Stimulated activated naive B cell treated with anti-CD40 and anti-IgM and Interleukin-4, amounts not matched to agents 10 μg/mL and 1 μg/mL and 100 μg/mL, for 72 hours (primary cell): ENCODE measurements at regions not wholly inside any gene's neighbourhood (a gene's known extent, or its start where the extent isn't known, plus 50 kb on each side); places are given as distances from the start of the nearest gene placed in this dataset.
"Not testable (repeated sequence)": the region's sequence is repeated elsewhere in the genome, so short reads cannot be mapped to it uniquely, and the experiment has no call there.

Experiments
- ATAC-seq, 2 donors: fragments of 150-1000 bp; cut with Tn5 transposase; replicated peaks; 2 replicates each; pipeline ENCODE4 v1.10.0; 2021; ENCODE audit warnings: moderate library complexity in 1 of 2
- DNase-seq: peaks from one replicate; pipeline ENCODE4 v3.0.0; 2021
- H3K27ac Mint-ChIP-seq: one replicate; pipeline ENCODE4 v1.8.0; 2022; ENCODE audit warnings: mild to moderate bottlenecking, mixed read lengths
- H3K27me3 Mint-ChIP-seq, 2 donors: one replicate each; pipeline ENCODE4 v1.8.0; 2022; ENCODE audit warnings: mixed read lengths in 2 of 2
- H3K36me3 Mint-ChIP-seq, 2 donors: one replicate each; pipeline ENCODE4 v1.8.0; 2022; ENCODE audit warnings: mixed read lengths in 2 of 2, mild to moderate bottlenecking in 1 of 2
- H3K4me1 Mint-ChIP-seq, 2 donors: one replicate each; pipeline ENCODE4 v1.8.0; 2022; ENCODE audit warnings: mixed read lengths in 2 of 2, mild to moderate bottlenecking in 1 of 2
- H3K4me3 Mint-ChIP-seq, 2 donors: one replicate each; pipeline ENCODE4 v1.8.0; 2022; ENCODE audit warnings: mild to moderate bottlenecking in 2 of 2, mixed read lengths in 2 of 2, moderate library complexity in 1 of 2
- H3K9me3 Mint-ChIP-seq, 2 donors: one replicate each; pipeline ENCODE4 v1.8.0; 2022; ENCODE audit warnings: mixed read lengths in 2 of 2, mild to moderate bottlenecking in 1 of 2

DNA sequence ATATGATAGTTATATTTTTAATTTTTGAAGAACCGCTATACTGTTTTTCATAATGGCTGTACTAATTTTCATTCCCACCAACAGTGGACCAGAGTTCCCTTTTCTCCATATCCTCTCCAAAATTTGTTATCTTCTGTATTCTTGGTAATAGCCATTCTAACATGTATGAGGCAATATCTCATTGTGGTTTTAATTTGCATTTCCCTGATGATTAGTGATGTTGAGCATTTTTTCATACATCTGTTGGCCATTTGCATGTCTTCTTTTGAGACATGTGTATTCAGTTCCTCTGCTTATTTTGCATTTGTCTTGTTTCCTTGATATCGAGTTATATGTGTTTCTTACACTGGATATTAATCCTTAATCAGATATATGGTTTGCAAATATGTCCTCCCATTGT is 770.8 kb upstream of the MBL2 start:
- H3K27ac Mint-ChIP-seq, result no peak overlapping the region
- no peaks in the 10 kb centered on the region for H3K27me3 Mint-ChIP-seq
- no peaks in the 10 kb centered on the region for H3K36me3 Mint-ChIP-seq
- H3K4me1 Mint-ChIP-seq, result no peaks in the 10 kb centered on the region
- H3K9me3 Mint-ChIP-seq, result peaks cover 0 to 7% of the 10 kb centered on the region in 2 donors
- DNase-seq, result no peak
- H3K4me3 Mint-ChIP-seq, result no peak overlapping the region
- ATAC-seq, result no peak

DNA sequence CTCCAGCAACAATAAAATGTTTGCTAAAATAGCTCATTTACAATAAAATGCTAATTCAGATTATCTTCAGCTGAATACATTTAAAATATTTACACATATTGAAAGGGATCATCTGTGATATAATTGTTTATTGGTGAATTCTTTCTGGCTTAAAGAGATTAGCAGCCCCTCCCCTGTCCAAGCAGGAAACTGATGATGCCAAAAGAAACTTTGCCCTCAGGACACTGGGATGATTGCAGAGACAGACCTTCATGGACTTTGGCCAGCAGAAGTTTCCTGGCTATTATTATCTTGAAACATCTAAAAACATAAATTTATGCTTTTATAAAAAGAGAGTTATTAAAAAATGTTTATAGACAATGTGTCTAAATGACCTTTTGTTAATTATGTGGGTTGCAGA is 764.9 kb upstream of the MBL2 start:
- Mint-ChIP-seq H3K4me1 (no peaks in the 10 kb centered on the region), H3K4me3 (no peak overlapping the region), H3K27me3 (no peaks in the 10 kb centered on the region), H3K9me3 (peaks cover 3 to 5% of the 10 kb centered on the region in 2 donors), H3K27ac (no peak overlapping the region), H3K36me3 (no peaks in the 10 kb centered on the region)
- DNase-seq, result no peak
- ATAC-seq, result no peak

DNA sequence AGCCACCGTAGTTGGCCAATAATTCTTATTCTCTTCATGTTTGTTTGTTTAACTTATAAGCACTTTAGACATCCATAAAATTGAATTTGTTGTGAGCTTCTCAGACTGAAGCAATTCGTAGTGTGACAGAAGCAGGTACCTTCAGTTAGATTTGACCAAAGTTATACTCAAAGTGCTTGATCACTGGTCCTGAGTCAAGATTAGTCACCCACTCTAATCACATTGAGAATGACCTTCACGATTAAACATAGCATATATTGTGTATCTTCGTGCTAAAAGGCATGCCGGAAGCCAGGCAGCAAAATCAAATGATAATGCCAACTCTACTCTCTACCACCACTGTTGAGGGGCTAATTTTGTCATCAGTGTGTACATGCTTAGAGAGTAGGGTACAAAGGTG is 763.7 kb upstream of the MBL2 start:
- no peak for DNase-seq
- no peaks in the 10 kb centered on the region for H3K27me3 Mint-ChIP-seq
- ATAC-seq, result no peak
- H3K36me3 Mint-ChIP-seq, result no peaks in the 10 kb centered on the region
- H3K4me3 Mint-ChIP-seq, result no peak overlapping the region
- peaks cover 1 to 3% of the 10 kb centered on the region in 2 donors for H3K9me3 Mint-ChIP-seq
- no peak overlapping the region for H3K27ac Mint-ChIP-seq
- no peaks in the 10 kb centered on the region for H3K4me1 Mint-ChIP-seq

DNA sequence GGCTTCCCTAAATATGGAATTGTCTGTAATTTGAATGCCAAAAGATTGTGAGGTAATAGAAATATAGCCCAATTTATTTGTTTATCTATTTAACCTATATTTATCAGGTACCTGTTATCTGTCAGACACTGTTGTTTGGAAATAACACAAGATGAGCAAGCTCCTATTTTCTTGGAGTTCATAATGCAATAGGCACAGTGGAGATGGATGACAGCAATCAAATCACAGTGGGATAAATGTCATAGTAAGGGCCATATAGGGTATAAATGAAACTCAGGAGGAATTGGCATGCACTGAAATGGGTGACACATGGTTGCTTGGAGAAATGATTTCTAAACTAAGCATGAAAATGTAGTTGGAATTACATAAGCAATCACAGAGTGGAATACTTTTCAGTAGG is 761.8 kb upstream of the MBL2 start:
- Mint-ChIP-seq H3K36me3 (no peaks in the 10 kb centered on the region), H3K9me3 (peaks cover 0 to 3% of the 10 kb centered on the region in 2 donors)
- DNase-seq, result no peak

DNA sequence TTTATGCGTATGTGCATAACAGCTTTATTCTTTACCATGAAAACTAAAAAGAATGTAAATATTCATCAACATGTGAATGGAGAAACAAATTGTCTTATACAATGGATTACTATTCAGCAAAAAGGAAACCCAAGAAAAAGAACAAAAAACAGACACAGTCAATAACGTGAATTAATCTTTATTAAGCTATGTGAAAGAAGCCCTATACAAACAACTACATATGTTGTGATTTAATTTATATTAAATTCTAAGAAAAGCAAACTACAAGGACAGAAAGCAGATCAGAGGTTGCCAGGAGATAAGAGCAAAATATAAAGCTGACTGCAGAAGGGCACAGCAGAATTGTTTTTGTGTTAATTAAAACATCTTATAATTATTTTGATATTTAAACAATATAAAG is 756.4 kb upstream of the MBL2 start:
- Mint-ChIP-seq H3K27me3 (no peaks in the 10 kb centered on the region), H3K9me3 (peaks cover 0 to 3% of the 10 kb centered on the region in 2 donors)
- no peak for ATAC-seq

More for the DNA sequence above, 761.8 kb upstream of the MBL2 start:
- no peak overlapping the region for H3K27ac Mint-ChIP-seq
- ATAC-seq, result no peak
- no peaks in the 10 kb centered on the region for H3K4me1 Mint-ChIP-seq
- H3K4me3 Mint-ChIP-seq, result no peak overlapping the region
- H3K27me3 Mint-ChIP-seq, result no peaks in the 10 kb centered on the region

DNA sequence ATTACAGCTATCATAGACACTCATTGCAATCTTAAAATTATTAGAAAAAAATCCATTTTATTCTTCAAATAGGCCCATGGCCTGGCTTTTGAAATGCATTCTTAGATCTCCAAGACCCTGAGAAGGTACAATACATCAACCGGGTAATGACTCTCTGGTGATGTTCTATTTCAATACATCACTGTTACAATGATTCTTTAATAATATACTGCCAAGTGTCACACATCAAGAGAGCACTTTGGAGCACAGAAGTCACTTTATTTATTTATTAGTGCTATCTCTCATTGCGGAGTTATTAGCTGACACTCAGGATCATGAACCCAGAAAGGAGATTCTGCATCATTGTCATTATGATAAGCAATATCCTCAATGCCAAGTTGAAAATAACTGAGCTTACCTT is 748.5 kb upstream of the MBL2 start:
- ATAC-seq, result no peak
- no peak overlapping the region for H3K4me3 Mint-ChIP-seq
- H3K4me1 Mint-ChIP-seq, result no peaks in the 10 kb centered on the region
- H3K9me3 Mint-ChIP-seq, result peaks cover 3 to 15% of the 10 kb centered on the region in 2 donors
- H3K36me3 Mint-ChIP-seq, result no peaks in the 10 kb centered on the region
- H3K27me3 Mint-ChIP-seq, result no peaks in the 10 kb centered on the region
- no peak overlapping the region for H3K27ac Mint-ChIP-seq
- DNase-seq, result no peak

More for the DNA sequence above, 756.4 kb upstream of the MBL2 start:
- Mint-ChIP-seq H3K4me1 (no peaks in the 10 kb centered on the region), H3K27ac (no peak overlapping the region), H3K36me3 (no peaks in the 10 kb centered on the region), H3K4me3 (no peak overlapping the region)
- DNase-seq, result no peak

DNA sequence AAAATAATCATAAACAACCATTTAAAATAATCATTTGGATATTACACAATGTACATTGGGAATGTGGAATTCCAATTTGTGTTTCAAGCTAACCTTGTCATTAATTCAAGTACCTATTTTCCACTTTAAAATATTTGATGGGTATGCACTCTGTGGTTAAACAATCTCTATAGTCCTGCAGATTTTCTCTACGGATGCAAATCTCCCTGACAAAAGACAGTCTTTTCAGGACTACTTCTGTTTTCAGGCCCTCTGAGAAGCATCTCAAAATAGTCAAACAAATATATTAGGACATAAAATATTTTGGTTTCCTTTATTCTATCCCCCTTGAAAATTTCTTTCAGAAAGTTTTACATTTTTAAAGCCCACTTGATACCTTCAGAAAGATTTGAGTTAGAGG is 735.6 kb upstream of the MBL2 start:
- Mint-ChIP-seq H3K36me3 (no peaks in the 10 kb centered on the region), H3K4me3 (no peak overlapping the region)
- ATAC-seq, result no peak

DNA sequence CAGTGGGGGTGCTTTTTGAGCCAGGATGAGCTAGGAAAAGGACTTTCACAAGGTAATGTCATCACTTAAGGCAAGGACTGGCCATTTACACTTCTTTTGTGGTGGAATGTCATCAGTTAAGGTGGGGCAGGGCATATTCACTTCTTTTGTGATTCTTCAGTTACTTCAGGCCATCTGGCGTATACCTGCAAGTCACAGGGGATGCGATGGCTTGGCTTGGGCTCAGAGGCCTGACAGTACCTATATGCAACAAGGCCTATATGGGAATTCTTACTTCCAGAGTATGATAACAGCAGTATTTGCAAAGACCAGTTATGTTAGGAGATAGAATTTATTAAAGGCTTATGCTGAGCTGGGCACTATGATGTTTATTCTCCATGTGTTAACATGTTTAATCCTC is 731.9 kb upstream of the MBL2 start:
- H3K27me3 Mint-ChIP-seq, ATAC-seq, H3K27ac Mint-ChIP-seq, DNase-seq, H3K4me1 Mint-ChIP-seq, H3K36me3 Mint-ChIP-seq, H3K4me3 Mint-ChIP-seq: not testable (repeated sequence)
- peaks cover 12 to 18% of the 10 kb centered on the region in 2 donors for H3K9me3 Mint-ChIP-seq

More for the DNA sequence above, 735.6 kb upstream of the MBL2 start:
- peaks cover 5 to 10% of the 10 kb centered on the region in 2 donors for H3K9me3 Mint-ChIP-seq
- no peaks in the 10 kb centered on the region for H3K27me3 Mint-ChIP-seq
- H3K4me1 Mint-ChIP-seq, result no peaks in the 10 kb centered on the region
- no peak for DNase-seq
- no peak overlapping the region for H3K27ac Mint-ChIP-seq

DNA sequence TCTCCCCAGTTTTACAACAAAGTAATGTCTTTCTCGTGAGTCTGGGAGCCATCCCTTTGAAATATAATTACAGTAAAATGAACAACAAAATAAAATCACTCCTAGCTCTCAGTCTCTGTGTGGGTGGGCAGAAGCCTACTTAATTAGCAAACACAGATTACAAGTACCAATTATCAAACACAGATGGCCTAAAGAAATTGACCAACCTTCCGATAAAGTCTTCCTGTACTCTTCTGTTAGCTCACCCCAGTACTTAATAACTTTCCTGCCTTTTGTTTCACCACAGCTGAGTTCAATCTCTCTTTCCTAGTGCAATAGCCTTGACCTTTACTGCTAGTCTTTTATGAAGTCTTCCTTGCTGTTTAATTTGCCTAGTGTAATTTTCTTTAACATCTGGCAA is 719.2 kb upstream of the MBL2 start:
- Mint-ChIP-seq H3K4me1 (no peaks in the 10 kb centered on the region), H3K9me3 (peaks cover 10 to 15% of the 10 kb centered on the region in 2 donors), H3K4me3 (no peak overlapping the region), H3K27ac (no peak overlapping the region), H3K27me3 (no peaks in the 10 kb centered on the region), H3K36me3 (no peaks in the 10 kb centered on the region)
- DNase-seq, result no peak
- ATAC-seq, result no peak

DNA sequence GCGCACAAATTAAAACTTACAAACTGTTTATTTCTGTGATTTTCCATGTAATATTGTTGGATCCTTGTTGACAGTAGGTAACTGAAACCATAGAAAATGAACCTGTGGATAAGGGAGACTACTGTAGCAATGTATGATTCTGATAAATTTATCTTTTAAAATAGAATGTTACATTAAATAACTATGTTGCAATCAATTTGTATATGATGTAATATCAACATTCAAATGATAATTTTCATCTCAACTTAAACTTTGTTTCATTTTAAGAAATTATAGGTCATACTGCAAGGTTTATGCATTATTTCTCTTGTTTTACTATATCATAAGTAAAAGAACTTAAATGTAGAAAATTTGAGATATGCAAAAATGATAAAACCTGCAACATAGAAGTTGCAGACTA is 718.0 kb upstream of the MBL2 start:
- Mint-ChIP-seq H3K9me3 (peaks cover 19 to 22% of the 10 kb centered on the region in 2 donors), H3K4me1 (no peaks in the 10 kb centered on the region), H3K27ac (no peak overlapping the region), H3K27me3 (no peaks in the 10 kb centered on the region), H3K4me3 (no peak overlapping the region), H3K36me3 (no peaks in the 10 kb centered on the region)
- DNase-seq (no peak), ATAC-seq (no peak)

DNA sequence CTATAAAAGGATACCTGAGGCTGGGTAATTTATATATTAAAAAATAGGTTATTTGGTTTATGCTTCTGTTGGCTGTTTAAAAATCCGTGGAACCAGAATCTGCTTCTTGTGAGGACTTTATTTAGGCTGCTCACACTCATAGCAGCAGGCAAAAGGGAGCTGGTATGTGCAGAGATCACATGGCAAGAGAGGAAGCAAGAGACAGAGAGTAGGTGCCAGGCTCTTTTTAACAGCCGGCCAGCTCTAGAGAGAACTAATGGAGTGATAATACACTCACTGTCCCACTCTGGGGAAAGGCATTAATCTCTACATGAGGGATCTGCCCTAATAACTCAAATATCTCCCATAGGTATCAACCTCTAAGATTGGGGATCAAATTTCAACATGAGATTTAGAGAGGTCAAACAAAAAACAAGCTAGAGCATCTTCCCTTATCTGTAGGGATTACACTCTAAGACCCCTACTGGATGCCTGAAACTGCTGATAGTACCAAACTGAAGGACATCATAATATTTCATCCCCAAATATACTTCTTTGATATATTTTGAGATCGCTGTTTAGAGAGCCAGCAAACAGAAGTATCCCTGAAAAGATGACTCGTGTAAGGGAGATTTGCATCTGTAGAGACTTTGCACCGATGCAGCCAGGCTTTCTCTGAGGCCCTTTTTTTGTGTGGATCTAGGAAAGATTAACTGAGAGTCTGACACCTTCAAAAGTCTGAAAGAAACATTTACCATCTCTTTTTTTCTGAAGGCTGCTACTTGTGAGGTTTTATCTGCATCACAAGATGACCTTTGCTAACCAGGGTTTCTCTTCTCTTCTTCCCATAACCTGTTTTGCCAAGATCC is 717.0 kb upstream of the MBL2 start:
- Mint-ChIP-seq H3K9me3 (peaks cover 22 to 23% of the 10 kb centered on the region in 2 donors), H3K4me3 (no peak overlapping the region), H3K4me1 (no peaks in the 10 kb centered on the region), H3K27me3 (no peaks in the 10 kb centered on the region), H3K27ac (no peak overlapping the region), H3K36me3 (no peaks in the 10 kb centered on the region)
- DNase-seq, result no peak
- ATAC-seq, result no peak

DNA sequence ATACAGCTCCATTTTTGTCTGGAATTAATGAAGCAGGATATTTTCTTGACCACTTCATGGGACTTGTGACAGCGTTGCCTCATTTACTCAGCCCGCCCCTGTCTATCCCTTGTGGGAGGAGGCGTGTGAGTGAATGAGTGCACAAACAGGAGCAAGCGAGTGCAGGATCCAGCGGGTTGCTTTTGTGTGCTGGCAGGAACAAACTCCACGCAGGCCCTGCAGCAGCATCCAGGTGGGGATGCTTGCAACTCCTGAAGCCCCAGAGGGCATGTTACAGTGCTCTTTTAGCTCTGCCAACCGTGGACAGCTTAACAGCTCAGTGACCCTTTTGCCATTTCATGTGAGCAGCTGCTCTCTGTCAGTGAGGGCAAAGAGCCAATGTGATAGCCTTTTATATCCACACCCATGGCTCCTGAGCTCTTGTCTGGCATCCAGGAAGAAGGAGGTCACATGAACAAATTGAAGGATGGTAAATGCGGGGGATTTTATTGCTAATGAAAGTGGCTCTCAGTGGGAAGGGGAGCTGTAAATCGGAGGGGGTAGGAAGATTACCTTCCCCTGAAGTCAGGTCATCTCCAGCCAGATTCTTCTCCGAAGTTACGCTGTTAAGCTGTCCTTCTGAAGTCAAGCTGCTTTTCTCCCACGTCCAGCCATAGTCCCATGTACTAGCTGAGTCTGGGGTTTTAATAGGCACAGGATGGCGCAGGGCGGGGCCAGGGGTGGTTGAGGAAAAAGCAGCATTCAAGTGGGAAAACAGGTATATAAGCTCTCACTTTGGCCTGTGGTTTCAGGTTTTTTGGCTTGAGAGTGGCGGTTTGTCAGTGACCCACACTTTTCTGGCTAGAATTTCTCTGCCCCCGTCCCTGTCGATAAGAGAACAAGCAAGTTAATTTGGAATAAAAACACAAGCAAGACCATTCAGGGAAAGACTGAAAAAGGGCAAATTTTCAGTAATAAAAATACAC is 714.7 kb upstream of the MBL2 start:
- Mint-ChIP-seq H3K36me3 (no peaks in the 10 kb centered on the region), H3K4me3 (no peak overlapping the region), H3K9me3 (peaks cover 13 to 19% of the 10 kb centered on the region in 2 donors), H3K27me3 (no peaks in the 10 kb centered on the region), H3K27ac (no peak overlapping the region), H3K4me1 (no peaks in the 10 kb centered on the region)
- no peak for DNase-seq
- no peak for ATAC-seq

DNA sequence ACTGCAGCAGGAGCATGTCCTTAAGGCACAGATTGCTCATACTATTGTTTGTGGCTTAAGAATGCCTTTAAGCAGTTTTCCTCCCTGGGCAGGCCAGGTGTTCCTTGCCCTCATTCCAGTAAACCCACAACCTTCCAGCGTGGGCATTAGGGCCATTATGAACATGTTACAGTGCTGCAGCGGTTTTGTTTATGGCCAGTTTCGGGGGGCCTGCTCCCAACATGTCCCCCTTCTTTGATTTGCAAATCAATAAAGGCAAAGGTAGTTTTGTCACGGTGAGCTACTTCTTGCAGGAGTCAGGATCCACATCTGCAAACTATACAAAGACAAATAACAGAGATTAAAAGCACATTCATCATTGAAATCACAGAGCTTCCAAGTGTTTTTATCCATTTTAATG is 712.8 kb upstream of the MBL2 start:
- H3K27ac Mint-ChIP-seq, H3K4me1 Mint-ChIP-seq, H3K4me3 Mint-ChIP-seq, H3K36me3 Mint-ChIP-seq, H3K27me3 Mint-ChIP-seq, DNase-seq, ATAC-seq: not testable (repeated sequence)
- peaks cover 13 to 19% of the 10 kb centered on the region in 2 donors for H3K9me3 Mint-ChIP-seq

DNA sequence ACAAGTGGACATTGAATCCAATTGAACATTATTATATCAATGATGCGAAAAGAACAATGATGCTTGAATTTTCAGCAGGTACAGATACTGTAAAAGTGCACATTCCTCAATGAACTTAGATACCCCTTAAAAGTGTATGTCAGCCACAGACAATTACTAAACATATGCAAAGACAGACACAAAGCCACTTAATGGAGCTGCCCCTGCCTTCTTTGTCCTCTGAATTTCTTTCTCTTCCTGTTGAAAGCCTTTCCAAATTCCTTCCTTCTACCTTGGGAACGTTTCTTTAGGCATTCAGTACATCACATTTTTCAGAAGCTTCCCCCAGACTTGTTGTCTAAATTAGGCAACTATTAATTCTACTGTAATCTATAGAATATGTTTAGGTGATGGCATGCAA is 706.8 kb upstream of the MBL2 start:
- H3K4me1 Mint-ChIP-seq, result no peaks in the 10 kb centered on the region
- H3K9me3 Mint-ChIP-seq, result peaks cover 0 to under 1% of the 10 kb centered on the region in 2 donors
- no peaks in the 10 kb centered on the region for H3K27me3 Mint-ChIP-seq
- no peaks in the 10 kb centered on the region for H3K36me3 Mint-ChIP-seq
- no peak for DNase-seq
- ATAC-seq, result no peak
- H3K4me3 Mint-ChIP-seq, result no peak overlapping the region
- H3K27ac Mint-ChIP-seq, result no peak overlapping the region

DNA sequence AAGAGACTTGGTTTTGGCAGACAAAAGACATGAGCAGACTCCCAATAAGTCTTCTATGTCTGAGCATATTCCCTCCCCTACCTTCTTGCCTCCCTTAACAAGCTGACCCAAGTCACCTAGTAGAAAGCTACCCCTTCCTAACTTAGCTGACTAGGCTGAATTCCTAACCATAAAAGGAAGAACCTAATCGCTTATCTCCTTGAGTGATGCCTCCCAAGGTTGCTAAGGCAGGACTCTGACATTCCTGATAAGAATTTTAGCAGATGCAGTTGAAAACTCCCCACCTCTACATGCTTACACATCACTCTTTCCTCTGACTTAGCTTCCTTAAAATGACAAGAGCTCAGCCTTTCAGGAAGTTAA is 704.7 kb upstream of the MBL2 start:
- ATAC-seq (no peak), DNase-seq (no peak)
- no peaks in the 10 kb centered on the region for H3K36me3 Mint-ChIP-seq
- no peak overlapping the region for H3K27ac Mint-ChIP-seq
- H3K27me3 Mint-ChIP-seq, result no peaks in the 10 kb centered on the region
- H3K9me3 Mint-ChIP-seq, result no peaks in the 10 kb centered on the region
- H3K4me1 Mint-ChIP-seq, result no peaks in the 10 kb centered on the region
- H3K4me3 Mint-ChIP-seq, result no peak overlapping the region
